ENCODE measurements at regions not wholly inside any gene's neighbourhood (a gene's known extent, or its start where the extent isn't known, plus 50 kb on each side); places are given as distances from the start of the nearest gene placed in this dataset.

- H3K79me2 ChIP-seq = no peaks in the 10 kb centered on the region
- no peaks in the 10 kb centered on the region for H3K9me3 ChIP-seq (ENCODE audit: low read depth)
- H3K9me2 ChIP-seq (replicated peaks; ENCODE audit: insufficient read depth) = no peaks in the 10 kb centered on the region
- WGBS (ENCODE audit: low lambda C conversion rate, missing lambda C conversion rate) = 70% methylated on average over 12 of the region's 12 CpGs
- H3K36me3 ChIP-seq (replicated peaks; ENCODE audit: insufficient read depth, low read depth) = no peaks in the 10 kb centered on the region
- no peak overlapping the region for H3K4me3 ChIP-seq
- peak; percentile 45 for DNase-seq (ENCODE audit: low spot score)
- H3K4me2 ChIP-seq = peak overlapping the region; percentile 6
- peak overlapping the region; percentile 65 for H3K27ac ChIP-seq
- no peak overlapping the region for H2AFZ ChIP-seq
- H3K4me1 ChIP-seq (ENCODE audit: insufficient read depth) = peaks cover 15% of the 10 kb centered on the region
- TF ChIP-seq EZH2phosphoT487 (IDR thresholded peaks at IDR 0.05; ENCODE audit: low read depth, severe bottlenecking, unreplicated experiment) (no peak), CTCF (IDR thresholded peaks at IDR 0.05; ENCODE audit: poor library complexity) (no peak), EZH2 (IDR thresholded peaks at IDR 0.05; ENCODE audit: borderline replicate concordance) (no peak)
- no peaks in the 10 kb centered on the region for H3K27me3 ChIP-seq
- H4K20me1 ChIP-seq (ENCODE audit: insufficient read depth, poor library complexity, severe bottlenecking) = no peaks in the 10 kb centered on the region
These were observed 314.2 kb downstream of the DLEU7 start for GRCh38 chr13:50529154-50529882.

GRCh38 chr13:50531917-50532899 is 311.3 kb downstream of the DLEU7 start:
- Histone ChIP-seq H2AFZ (no peak overlapping the region), H4K20me1 (ENCODE audit: insufficient read depth, poor library complexity, severe bottlenecking) (no peaks in the 10 kb centered on the region), H3K36me3 (replicated peaks; ENCODE audit: insufficient read depth, low read depth) (no peaks in the 10 kb centered on the region), H3K4me3 (no peak overlapping the region), H3K9me3 (ENCODE audit: low read depth) (peaks cover 13% of the 10 kb centered on the region), H3K79me2 (no peaks in the 10 kb centered on the region), H3K9me2 (replicated peaks; ENCODE audit: insufficient read depth) (no peaks in the 10 kb centered on the region), H3K4me2 (no peak overlapping the region), H3K4me1 (ENCODE audit: insufficient read depth) (peaks cover 7% of the 10 kb centered on the region), H3K27me3 (no peaks in the 10 kb centered on the region), H3K27ac (no peak overlapping the region)
- TF ChIP-seq EZH2 (IDR thresholded peaks at IDR 0.05; ENCODE audit: borderline replicate concordance) = no peak
- TF ChIP-seq CTCF (IDR thresholded peaks at IDR 0.05; ENCODE audit: poor library complexity) = peak; percentile 49
- DNase-seq (ENCODE audit: low spot score) = peak; percentile 38
- 73% methylated on average over 5 of the region's 5 CpGs for WGBS (ENCODE audit: low lambda C conversion rate, missing lambda C conversion rate)

- no peak for DNase-seq (ENCODE audit: low spot score)
- Histone ChIP-seq H3K9me2 (replicated peaks; ENCODE audit: insufficient read depth) (no peaks in the 10 kb centered on the region), H3K27me3 (no peaks in the 10 kb centered on the region), H3K27ac (no peak overlapping the region), H4K20me1 (ENCODE audit: insufficient read depth, poor library complexity, severe bottlenecking) (no peaks in the 10 kb centered on the region), H3K36me3 (replicated peaks; ENCODE audit: insufficient read depth, low read depth) (no peaks in the 10 kb centered on the region), H3K4me2 (no peak overlapping the region), H3K4me3 (no peak overlapping the region), H3K4me1 (ENCODE audit: insufficient read depth) (no peaks in the 10 kb centered on the region), H2AFZ (no peak overlapping the region), H3K79me2 (no peaks in the 10 kb centered on the region), H3K9me3 (ENCODE audit: low read depth) (peaks cover 21% of the 10 kb centered on the region)
- TF ChIP-seq EZH2 (IDR thresholded peaks at IDR 0.05; ENCODE audit: borderline replicate concordance) = no peak
- TF ChIP-seq EZH2phosphoT487 (IDR thresholded peaks at IDR 0.05; ENCODE audit: low read depth, severe bottlenecking, unreplicated experiment) = no peak
- no peak for TF ChIP-seq CTCF (IDR thresholded peaks at IDR 0.05; ENCODE audit: poor library complexity)
These were observed 308.4 kb downstream of the DLEU7 start for GRCh38 chr13:50535050-50535449.

Data from hepatocyte (in vitro differentiated cells).